ENCODE measurements at regions not wholly inside any gene's neighbourhood (a gene's known extent, or its start where the extent isn't known, plus 50 kb on each side); places are given as distances from the start of the nearest gene placed in this dataset.

DNA sequence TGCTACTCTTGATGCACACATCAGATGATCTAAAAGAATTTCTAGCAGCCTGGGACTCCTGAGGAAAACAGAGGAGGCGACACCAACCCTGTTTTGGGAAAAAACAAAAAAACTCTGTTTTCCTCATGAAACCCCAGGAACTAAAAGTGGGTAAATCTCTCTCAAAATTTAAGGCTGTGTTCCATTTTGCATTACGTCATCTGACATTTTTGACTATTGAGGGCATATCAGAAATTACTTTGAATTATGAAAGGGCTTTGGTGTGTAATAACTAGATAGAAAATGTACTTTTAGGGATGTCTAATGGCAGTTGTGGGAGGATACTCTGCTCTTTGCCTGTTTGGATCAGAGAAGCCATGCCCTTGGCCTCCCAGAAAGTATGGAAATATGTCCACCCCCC lies 963.0 kb downstream of the CNTNAP5 start:
- Histone ChIP-seq H3K9me3 (no peaks in the 10 kb centered on the region), H3K27me3 (no peaks in the 10 kb centered on the region), H3K4me3 (no peak overlapping the region), H3K36me3 (no peaks in the 10 kb centered on the region), H3K4me1 (no peaks in the 10 kb centered on the region), H3K27ac (no peak overlapping the region)
- DNase-seq: no peak
- ATAC-seq: no peak
- WGBS (ENCODE audit: insufficient coverage, low coverage, low lambda C conversion rate, missing lambda C conversion rate): 84% methylated on average over 2 of the region's 2 CpGs
- TF ChIP-seq, protein P1, sequence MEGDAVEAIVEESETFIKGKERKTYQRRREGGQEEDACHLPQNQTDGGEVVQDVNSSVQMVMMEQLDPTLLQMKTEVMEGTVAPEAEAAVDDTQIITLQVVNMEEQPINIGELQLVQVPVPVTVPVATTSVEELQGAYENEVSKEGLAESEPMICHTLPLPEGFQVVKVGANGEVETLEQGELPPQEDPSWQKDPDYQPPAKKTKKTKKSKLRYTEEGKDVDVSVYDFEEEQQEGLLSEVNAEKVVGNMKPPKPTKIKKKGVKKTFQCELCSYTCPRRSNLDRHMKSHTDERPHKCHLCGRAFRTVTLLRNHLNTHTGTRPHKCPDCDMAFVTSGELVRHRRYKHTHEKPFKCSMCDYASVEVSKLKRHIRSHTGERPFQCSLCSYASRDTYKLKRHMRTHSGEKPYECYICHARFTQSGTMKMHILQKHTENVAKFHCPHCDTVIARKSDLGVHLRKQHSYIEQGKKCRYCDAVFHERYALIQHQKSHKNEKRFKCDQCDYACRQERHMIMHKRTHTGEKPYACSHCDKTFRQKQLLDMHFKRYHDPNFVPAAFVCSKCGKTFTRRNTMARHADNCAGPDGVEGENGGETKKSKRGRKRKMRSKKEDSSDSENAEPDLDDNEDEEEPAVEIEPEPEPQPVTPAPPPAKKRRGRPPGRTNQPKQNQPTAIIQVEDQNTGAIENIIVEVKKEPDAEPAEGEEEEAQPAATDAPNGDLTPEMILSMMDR (IDR thresholded peaks at IDR 0.05): no peak
- no peak for TF ChIP-seq POLR2A (IDR thresholded peaks at IDR 0.05)
- intact Hi-C loops (cut with DNase I): no loop called here

DNA sequence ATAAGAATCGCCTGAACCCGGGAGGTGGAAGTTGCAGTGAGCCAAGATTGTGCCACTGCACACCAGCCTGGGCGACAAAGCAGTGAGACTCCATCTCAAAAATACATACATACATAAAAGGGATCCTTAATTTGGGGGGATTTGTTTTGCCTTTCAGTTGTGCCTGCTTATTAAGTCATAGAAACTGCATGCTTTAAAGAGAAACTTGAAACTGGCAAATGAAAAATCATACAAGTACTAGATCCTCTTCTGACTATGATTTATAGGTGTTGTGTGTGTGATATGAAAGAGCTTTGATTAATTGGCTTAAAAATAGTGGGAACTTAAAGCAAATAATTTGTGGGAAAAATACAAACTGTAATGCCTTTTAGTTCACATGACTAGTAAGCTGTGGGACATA lies 963.7 kb downstream of the CNTNAP5 start:
- no peak overlapping the region for H3K27ac ChIP-seq
- DNase-seq (no peak), ATAC-seq (no peak)
- 88% methylated on average over 3 of the region's 3 CpGs for WGBS (ENCODE audit: insufficient coverage, low coverage, low lambda C conversion rate, missing lambda C conversion rate)
- H3K9me3 ChIP-seq: no peaks in the 10 kb centered on the region
- intact Hi-C loops (cut with DNase I): no loop called here
- no peaks in the 10 kb centered on the region for H3K36me3 ChIP-seq
- no peaks in the 10 kb centered on the region for H3K27me3 ChIP-seq
- TF ChIP-seq POLR2A (IDR thresholded peaks at IDR 0.05): no peak
- TF ChIP-seq, protein P1 (IDR thresholded peaks at IDR 0.05): no peak
- no peak overlapping the region for H3K4me3 ChIP-seq
- no peaks in the 10 kb centered on the region for H3K4me1 ChIP-seq

DNA sequence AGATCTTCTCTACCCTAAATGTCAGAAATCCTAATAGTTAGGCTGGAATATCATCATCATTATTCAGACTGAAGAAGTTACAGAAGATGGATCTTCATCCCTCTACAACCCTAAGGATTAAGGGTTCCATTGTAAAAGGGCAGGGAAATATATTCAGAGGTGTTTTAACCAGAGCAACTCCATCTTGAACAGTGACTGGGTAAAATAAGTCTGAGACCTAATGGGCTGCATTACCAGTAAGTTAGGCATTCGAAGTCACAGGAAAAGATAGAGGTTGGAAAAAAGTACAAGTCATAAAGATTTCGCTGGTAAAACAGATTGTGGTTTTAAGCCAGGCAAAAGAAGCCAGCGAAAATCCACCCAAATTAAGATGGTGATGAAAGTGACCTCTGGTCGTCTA lies 968.7 kb downstream of the CNTNAP5 start:
- no peaks in the 10 kb centered on the region for H3K36me3 ChIP-seq
- DNase-seq (no peak), ATAC-seq (no peak)
- no peaks in the 10 kb centered on the region for H3K27me3 ChIP-seq
- H3K4me3 ChIP-seq: no peak overlapping the region
- TF ChIP-seq, protein P1 (IDR thresholded peaks at IDR 0.05): no peak
- no peak for TF ChIP-seq POLR2A (IDR thresholded peaks at IDR 0.05)
- H3K9me3 ChIP-seq: no peaks in the 10 kb centered on the region
- H3K4me1 ChIP-seq: no peaks in the 10 kb centered on the region
- H3K27ac ChIP-seq: no peak overlapping the region
- 63% methylated on average over 4 of the region's 4 CpGs for WGBS (ENCODE audit: insufficient coverage, low coverage, low lambda C conversion rate, missing lambda C conversion rate)
- intact Hi-C loops (cut with DNase I): no loop called here

DNA sequence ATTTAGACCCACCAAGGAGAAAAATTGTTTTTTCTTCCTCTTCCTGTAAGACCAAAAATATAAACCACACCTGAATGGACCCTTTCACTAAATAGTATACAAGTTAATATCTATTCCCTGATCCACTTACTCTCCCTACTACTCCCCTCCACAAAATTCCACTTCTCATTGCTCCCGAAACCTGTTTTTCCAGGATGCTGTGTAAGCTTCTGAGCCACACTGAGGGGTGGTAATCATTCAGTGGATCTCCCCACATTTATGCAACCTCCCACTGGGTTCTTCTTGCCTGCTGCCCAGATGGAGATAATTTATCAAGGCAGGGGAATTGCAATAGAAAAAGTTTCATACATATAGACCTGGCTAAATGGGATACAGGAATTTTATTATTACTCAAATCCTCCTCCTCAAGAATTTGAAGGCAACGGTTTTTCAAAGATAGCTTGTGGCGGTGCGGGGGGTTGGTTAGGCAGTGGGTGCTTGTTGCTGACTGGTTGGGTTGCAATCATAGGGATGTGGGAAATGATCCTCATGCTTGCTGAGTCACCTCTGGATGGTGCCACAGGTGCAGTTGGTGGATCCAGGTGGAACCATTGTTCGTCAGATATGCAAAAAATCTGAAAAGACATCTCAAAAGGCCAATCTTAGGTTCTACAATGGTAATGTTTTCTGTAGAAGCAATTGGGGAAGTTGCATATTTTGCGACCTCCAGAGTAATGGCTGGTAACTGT lies 970.3 kb downstream of the CNTNAP5 start:
- intact Hi-C loops (cut with DNase I): no loop called here

More for the DNA sequence above, 970.3 kb downstream of the CNTNAP5 start:
- H3K9me3 ChIP-seq: no peaks in the 10 kb centered on the region
- H3K27me3 ChIP-seq: no peaks in the 10 kb centered on the region
- 79% methylated on average over 6 of the region's 6 CpGs for WGBS (ENCODE audit: insufficient coverage, low coverage, low lambda C conversion rate, missing lambda C conversion rate)
- H3K4me3 ChIP-seq: no peak overlapping the region
- H3K4me1 ChIP-seq: no peaks in the 10 kb centered on the region
- H3K27ac ChIP-seq: no peak overlapping the region
- no peak for TF ChIP-seq POLR2A (IDR thresholded peaks at IDR 0.05)
- TF ChIP-seq, protein P1 (IDR thresholded peaks at IDR 0.05): no peak
- no peaks in the 10 kb centered on the region for H3K36me3 ChIP-seq
- no peak for DNase-seq
- ATAC-seq: no peak

Measured in right lobe of liver (tissue), 6 donors.